HG03097 (cell line): ENCODE measurements at regions not wholly inside any gene's neighbourhood (a gene's known extent, or its start where the extent isn't known, plus 50 kb on each side); places are given as distances from the start of the nearest gene placed in this dataset.
"Not testable (repeated sequence)": the region's sequence is repeated elsewhere in the genome, so short reads cannot be mapped to it uniquely, and the experiment has no call there.

Experiments
- ATAC-seq: cut with Tn5 transposase; IDR thresholded peaks from one replicate; pipeline ENCODE4 v1.9.1; 2021; ENCODE audit not compliant: unreplicated experiment, low FRiP score

- no peak for ATAC-seq
Observed at GRCh38 chr3:164320962-164321361, 757.3 kb downstream of the SI start.

GRCh38 chr3:164306042-164306441 lies 772.3 kb downstream of the SI start:
- ATAC-seq = no peak

- ATAC-seq = no peak
Observed at GRCh38 chr3:164303894-164304293, 774.4 kb downstream of the SI start.

- no peak for ATAC-seq
Observed at GRCh38 chr3:164302622-164303021, 775.7 kb downstream of the SI start.

- ATAC-seq = not testable (repeated sequence)
Observed at GRCh38 chr3:164291486-164291885, 786.8 kb downstream of the SI start.

GRCh38 chr3:164278550-164278949 lies 799.7 kb downstream of the SI start:
- no peak for ATAC-seq

GRCh38 chr3:164267053-164267452 lies 811.2 kb downstream of the SI start:
- no peak for ATAC-seq

- ATAC-seq = no peak
Observed at GRCh38 chr3:164250923-164251322, 827.4 kb downstream of the SI start.

GRCh38 chr3:164236851-164237250 lies 841.4 kb downstream of the SI start:
- ATAC-seq = no peak

- ATAC-seq = no peak
Observed at GRCh38 chr3:164235289-164236028, 842.8 kb downstream of the SI start.

GRCh38 chr3:164233951-164234350 lies 844.3 kb downstream of the SI start:
- no peak for ATAC-seq

- ATAC-seq = no peak
Observed at GRCh38 chr3:164231718-164232117, 846.6 kb downstream of the SI start.

- ATAC-seq = peak; percentile 59
Observed at GRCh38 chr3:164230385-164231094, 847.8 kb downstream of the SI start.

- ATAC-seq = no peak
Observed at GRCh38 chr3:164224126-164224525, 854.2 kb downstream of the SI start.

GRCh38 chr3:164222197-164222596 lies 856.1 kb downstream of the SI start:
- ATAC-seq = no peak

- no peak for ATAC-seq
Observed at GRCh38 chr3:164221297-164221696, 857.0 kb downstream of the SI start.

- no peak for ATAC-seq
Observed at GRCh38 chr3:164209363-164209762, 868.9 kb downstream of the SI start.

GRCh38 chr3:164208821-164209220 lies 869.5 kb downstream of the SI start:
- ATAC-seq = no peak

GRCh38 chr3:164208048-164208447 lies 870.2 kb downstream of the SI start:
- no peak for ATAC-seq

- ATAC-seq = no peak
Observed at GRCh38 chr3:164200053-164200823, 878.1 kb downstream of the SI start.

- ATAC-seq = no peak
Observed at GRCh38 chr3:164196477-164196876, 881.8 kb downstream of the SI start.
